MM.1S (cell line): ENCODE measurements at regions not wholly inside any gene's neighbourhood (a gene's known extent, or its start where the extent isn't known, plus 50 kb on each side); places are given as distances from the start of the nearest gene placed in this dataset.

Experiments
- CTCF ChIP-seq: fragments of 300-600 bp; sonication (generic); IDR thresholded peaks from 2 replicates; pipeline ENCODE4 v1.5.1; 2016; ENCODE audit warnings: antibody characterized with exemption, low read length, mixed read lengths
- EZH2 ChIP-seq: fragments of 300-600 bp; sonication (generic); optimal IDR thresholded peaks from 2 replicates; pipeline ENCODE3; 2017; ENCODE audit warnings: low read depth, mild to moderate bottlenecking, antibody characterized with exemption, low read length, mixed read lengths
- EZH2phosphoT487 ChIP-seq: fragments of 300-600 bp; sonication (generic); IDR thresholded peaks from 2 replicates; pipeline ENCODE4 v1.6.1; 2018; ENCODE audit warnings: antibody characterized with exemption, low read length

- no peak for TF ChIP-seq CTCF
- no peak for TF ChIP-seq EZH2phosphoT487
- no peak for TF ChIP-seq EZH2
Observed at GRCh38 chr16:72299684-72300243, 127.8 kb upstream of the PMFBP1 start.
